GM12864 (cell line): ENCODE measurements at regions not wholly inside any gene's neighbourhood (a gene's known extent, or its start where the extent isn't known, plus 50 kb on each side); places are given as distances from the start of the nearest gene placed in this dataset.
A peak's percentile ranks its signal among the peaks of the same experiment; 100 is the strongest.

ENCODE experiments used
- DNase-seq: peaks from one replicate; pipeline ENCODE4 v3.0.0-alpha.2; 2011; ENCODE audit warnings: low read depth
- H3K4me3 ChIP-seq: 2 replicates; pipeline ENCODE4 v1.5.1; 2011; ENCODE audit warnings: mild to moderate bottlenecking, low read depth, low read length, control low read depth
- CTCF ChIP-seq: IDR thresholded peaks from 2 replicates; pipeline ENCODE4 v1.5.1; 2011; ENCODE audit warnings: low read depth, mild to moderate bottlenecking, moderate library complexity, low read length, control low read depth, inconsistent platforms; ENCODE audit errors: missing control alignments

GRCh38 chr7:41046221-41046761 lies 656.6 kb downstream of the INHBA start:
- H3K4me3 ChIP-seq = no peak overlapping the region

GRCh38 chr7:41045556-41046123 lies 657.2 kb downstream of the INHBA start:
- TF ChIP-seq CTCF = peak; percentile 31
- no peak for DNase-seq
- no peak overlapping the region for H3K4me3 ChIP-seq

More at GRCh38 chr7:41046221-41046761, 656.6 kb downstream of the INHBA start:
- TF ChIP-seq CTCF = no peak
- DNase-seq = no peak

GRCh38 chr7:41039981-41040380 lies 662.9 kb downstream of the INHBA start:
- no peak overlapping the region for H3K4me3 ChIP-seq
- TF ChIP-seq CTCF = no peak
- no peak for DNase-seq

- H3K4me3 ChIP-seq = no peak overlapping the region
- no peak for TF ChIP-seq CTCF
- DNase-seq = no peak
Measured at GRCh38 chr7:41039386-41039953, 663.4 kb downstream of the INHBA start.

- no peak for TF ChIP-seq CTCF
- DNase-seq = no peak
- no peak overlapping the region for H3K4me3 ChIP-seq
Measured at GRCh38 chr7:41038211-41038610, 664.7 kb downstream of the INHBA start.

- DNase-seq = no peak
- TF ChIP-seq CTCF = no peak
- H3K4me3 ChIP-seq = no peak overlapping the region
Measured at GRCh38 chr7:41037691-41038090, 665.2 kb downstream of the INHBA start.

- H3K4me3 ChIP-seq = no peak overlapping the region
- DNase-seq = no peak
- no peak for TF ChIP-seq CTCF
Measured at GRCh38 chr7:41035794-41036193, 667.1 kb downstream of the INHBA start.
